ENCODE measurements at regions not wholly inside any gene's neighbourhood (a gene's known extent, or its start where the extent isn't known, plus 50 kb on each side); places are given as distances from the start of the nearest gene placed in this dataset.
"Not testable (repeated sequence)": the region's sequence is repeated elsewhere in the genome, so short reads cannot be mapped to it uniquely, and the experiment has no call there.

- Mint-ChIP-seq H3K36me3 (ENCODE audit: low read depth) (no peaks in the 10 kb centered on the region), H3K4me3 (no peak overlapping the region), H3K9me3 (no peaks in the 10 kb centered on the region), H3K27me3 (peaks cover 2% of the 10 kb centered on the region), H3K27ac (no peak overlapping the region), H3K4me1 (ENCODE audit: low read depth) (peaks cover 9% of the 10 kb centered on the region)
- intact Hi-C loops (cut with micrococcal nuclease): no loop called here
Measured at GRCh38 chr6:12481850-12482249, 191.7 kb downstream of the EDN1 start.

- H3K27ac Mint-ChIP-seq: no peak overlapping the region
- H3K4me3 Mint-ChIP-seq: no peak overlapping the region
- no peaks in the 10 kb centered on the region for H3K36me3 Mint-ChIP-seq (ENCODE audit: low read depth)
- peaks cover 9% of the 10 kb centered on the region for H3K4me1 Mint-ChIP-seq (ENCODE audit: low read depth)
- no peaks in the 10 kb centered on the region for H3K9me3 Mint-ChIP-seq
- intact Hi-C loops (cut with micrococcal nuclease): no loop called here
- H3K27me3 Mint-ChIP-seq: peaks cover 2% of the 10 kb centered on the region
Measured at GRCh38 chr6:12482386-12483375, 192.5 kb downstream of the EDN1 start.

GRCh38 chr6:12483712-12484111 lies 193.6 kb downstream of the EDN1 start:
- Mint-ChIP-seq H3K27me3 (peaks cover 2% of the 10 kb centered on the region), H3K27ac (no peak overlapping the region), H3K4me3 (no peak overlapping the region), H3K4me1 (ENCODE audit: low read depth) (peaks cover 9% of the 10 kb centered on the region), H3K9me3 (no peaks in the 10 kb centered on the region), H3K36me3 (ENCODE audit: low read depth) (no peaks in the 10 kb centered on the region)
- intact Hi-C loops (cut with micrococcal nuclease): no loop called here

- Mint-ChIP-seq H3K9me3 (no peaks in the 10 kb centered on the region), H3K36me3 (ENCODE audit: low read depth) (no peaks in the 10 kb centered on the region), H3K27me3 (peaks cover 2% of the 10 kb centered on the region), H3K27ac (no peak overlapping the region), H3K4me1 (ENCODE audit: low read depth) (peaks cover 9% of the 10 kb centered on the region), H3K4me3 (no peak overlapping the region)
- intact Hi-C loops (cut with micrococcal nuclease): no loop called here
Measured at GRCh38 chr6:12484519-12484918, 194.4 kb downstream of the EDN1 start.

GRCh38 chr6:12485226-12485764 lies 195.1 kb downstream of the EDN1 start:
- Mint-ChIP-seq H3K4me1 (ENCODE audit: low read depth) (peaks cover 9% of the 10 kb centered on the region), H3K4me3 (no peak overlapping the region), H3K9me3 (no peaks in the 10 kb centered on the region), H3K27me3 (peaks cover 2% of the 10 kb centered on the region), H3K36me3 (ENCODE audit: low read depth) (no peaks in the 10 kb centered on the region), H3K27ac (no peak overlapping the region)
- intact Hi-C loops (cut with micrococcal nuclease): no loop called here

GRCh38 chr6:12485837-12486236 lies 195.7 kb downstream of the EDN1 start:
- Mint-ChIP-seq H3K27ac (no peak overlapping the region), H3K4me1 (ENCODE audit: low read depth) (peaks cover 9% of the 10 kb centered on the region), H3K4me3 (no peak overlapping the region), H3K36me3 (ENCODE audit: low read depth) (no peaks in the 10 kb centered on the region), H3K27me3 (peaks cover 2% of the 10 kb centered on the region), H3K9me3 (no peaks in the 10 kb centered on the region)
- intact Hi-C loops (cut with micrococcal nuclease): no loop called here

GRCh38 chr6:12490351-12490903 lies 200.3 kb downstream of the EDN1 start:
- no peak overlapping the region for H3K4me3 Mint-ChIP-seq
- intact Hi-C loops (cut with micrococcal nuclease): no loop called here
- H3K36me3 Mint-ChIP-seq (ENCODE audit: low read depth): no peaks in the 10 kb centered on the region
- H3K4me1 Mint-ChIP-seq (ENCODE audit: low read depth): no peaks in the 10 kb centered on the region
- no peaks in the 10 kb centered on the region for H3K27me3 Mint-ChIP-seq
- H3K9me3 Mint-ChIP-seq: no peaks in the 10 kb centered on the region
- H3K27ac Mint-ChIP-seq: no peak overlapping the region

- H3K4me3 Mint-ChIP-seq: no peak overlapping the region
- no peaks in the 10 kb centered on the region for H3K36me3 Mint-ChIP-seq (ENCODE audit: low read depth)
- no peaks in the 10 kb centered on the region for H3K4me1 Mint-ChIP-seq (ENCODE audit: low read depth)
- intact Hi-C loops (cut with micrococcal nuclease): no loop called here
- H3K9me3 Mint-ChIP-seq: no peaks in the 10 kb centered on the region
- H3K27ac Mint-ChIP-seq: no peak overlapping the region
- H3K27me3 Mint-ChIP-seq: no peaks in the 10 kb centered on the region
Measured at GRCh38 chr6:12490904-12491571, 200.9 kb downstream of the EDN1 start.

- H3K4me1 Mint-ChIP-seq (ENCODE audit: low read depth); H3K4me3 Mint-ChIP-seq; intact Hi-C loops (cut with micrococcal nuclease); H3K36me3 Mint-ChIP-seq (ENCODE audit: low read depth); H3K27ac Mint-ChIP-seq; H3K27me3 Mint-ChIP-seq; H3K9me3 Mint-ChIP-seq: not testable (repeated sequence)
Measured at GRCh38 chr6:12492929-12493328, 202.8 kb downstream of the EDN1 start.

- Mint-ChIP-seq H3K27me3 (no peaks in the 10 kb centered on the region), H3K4me1 (ENCODE audit: low read depth) (no peaks in the 10 kb centered on the region), H3K4me3 (no peak overlapping the region), H3K36me3 (ENCODE audit: low read depth) (no peaks in the 10 kb centered on the region), H3K9me3 (no peaks in the 10 kb centered on the region), H3K27ac (no peak overlapping the region)
- intact Hi-C loops (cut with micrococcal nuclease): no loop called here
Measured at GRCh38 chr6:12493446-12493845, 203.3 kb downstream of the EDN1 start.

- H3K36me3 Mint-ChIP-seq (ENCODE audit: low read depth): no peaks in the 10 kb centered on the region
- no peaks in the 10 kb centered on the region for H3K4me1 Mint-ChIP-seq (ENCODE audit: low read depth)
- H3K9me3 Mint-ChIP-seq: no peaks in the 10 kb centered on the region
- no peaks in the 10 kb centered on the region for H3K27me3 Mint-ChIP-seq
- intact Hi-C loops (cut with micrococcal nuclease): no loop called here
- H3K4me3 Mint-ChIP-seq: no peak overlapping the region
- H3K27ac Mint-ChIP-seq: no peak overlapping the region
Measured at GRCh38 chr6:12494161-12494560, 204.0 kb downstream of the EDN1 start.

GRCh38 chr6:12501990-12502389 lies 211.8 kb downstream of the EDN1 start:
- Mint-ChIP-seq H3K4me3 (no peak overlapping the region), H3K9me3 (no peaks in the 10 kb centered on the region), H3K27me3 (peaks cover 2% of the 10 kb centered on the region), H3K27ac (no peak overlapping the region), H3K4me1 (ENCODE audit: low read depth) (no peaks in the 10 kb centered on the region), H3K36me3 (ENCODE audit: low read depth) (no peaks in the 10 kb centered on the region)
- intact Hi-C loops (cut with micrococcal nuclease): no loop called here

GRCh38 chr6:12504325-12504966 lies 212.1 kb upstream of the PHACTR1 start:
- intact Hi-C loops (cut with micrococcal nuclease): no loop called here
- H3K4me3 Mint-ChIP-seq: no peak overlapping the region
- no peaks in the 10 kb centered on the region for H3K36me3 Mint-ChIP-seq (ENCODE audit: low read depth)
- H3K4me1 Mint-ChIP-seq (ENCODE audit: low read depth): no peaks in the 10 kb centered on the region
- no peak overlapping the region for H3K27ac Mint-ChIP-seq
- H3K27me3 Mint-ChIP-seq: peaks cover 2% of the 10 kb centered on the region
- H3K9me3 Mint-ChIP-seq: peaks cover 9% of the 10 kb centered on the region

GRCh38 chr6:12505486-12505885 lies 211.1 kb upstream of the PHACTR1 start:
- intact Hi-C loops (cut with micrococcal nuclease): no loop called here
- Mint-ChIP-seq H3K27ac (no peak overlapping the region), H3K9me3 (peaks cover 9% of the 10 kb centered on the region), H3K4me3 (no peak overlapping the region), H3K4me1 (ENCODE audit: low read depth) (no peaks in the 10 kb centered on the region), H3K27me3 (no peaks in the 10 kb centered on the region), H3K36me3 (ENCODE audit: low read depth) (no peaks in the 10 kb centered on the region)

Measured in dendritic cell treated with granulocyte-macrophage colony-stimulating factor and Interleukin-4, amounts not matched to agents 40 ng/mL and 50 ng/mL, for 4 days (primary cell).